Hippocampal formation (tissue), 2 donors: ENCODE measurements at regions not wholly inside any gene's neighbourhood (a gene's known extent, or its start where the extent isn't known, plus 50 kb on each side); places are given as distances from the start of the nearest gene placed in this dataset.

Experiments
- DNase-seq, 2 donors: peaks; one replicate each; lab custom pipeline; 2025; lab: John Stamatoyannopoulos, UW

GRCh38 chr3:168844894-168845482, 749.3 kb upstream of the GOLIM4 start:
- DNase-seq: no peak

- DNase-seq: no peak
Observed at GRCh38 chr3:168844472-168844871, 748.7 kb upstream of the GOLIM4 start.

DNA sequence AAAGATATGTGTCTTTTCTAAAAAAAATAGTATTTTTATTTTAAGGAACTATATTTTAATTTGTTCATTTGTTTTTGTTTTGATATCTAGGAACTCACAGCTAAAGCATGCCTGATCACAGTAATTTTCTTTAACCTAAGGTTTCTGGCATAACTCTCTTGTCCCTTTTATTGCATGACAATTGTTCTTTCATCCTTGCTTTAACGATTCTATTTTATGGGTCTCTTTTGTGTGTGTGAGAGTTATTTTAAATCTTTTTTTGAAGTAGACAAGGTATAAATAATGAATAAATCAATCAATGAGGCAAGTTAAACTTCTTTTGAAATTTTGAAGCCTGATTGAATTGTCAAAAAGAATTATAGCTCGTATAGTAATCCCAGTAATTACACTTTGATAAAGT, 747.8 kb upstream of the GOLIM4 start:
- no peak for DNase-seq

DNA sequence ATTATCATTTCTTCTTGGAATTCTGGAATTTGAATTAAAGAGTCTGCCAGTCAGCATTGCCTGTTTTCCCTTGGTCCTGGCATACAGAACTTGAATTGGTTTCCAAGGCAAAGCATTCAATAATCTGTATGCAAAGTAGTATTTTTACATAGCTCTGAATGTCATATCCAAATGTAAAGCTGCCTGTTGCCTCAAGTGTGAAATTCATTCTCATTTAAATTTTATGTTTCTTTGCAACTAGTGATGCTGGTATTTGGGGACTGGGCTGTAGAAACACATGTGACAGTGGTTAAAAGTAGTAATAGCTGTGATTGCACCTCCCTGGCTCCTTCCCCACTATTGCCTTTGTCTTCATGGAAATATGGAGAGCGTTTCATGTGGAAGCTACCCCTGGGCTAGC, 743.9 kb upstream of the GOLIM4 start:
- no peak for DNase-seq

DNA sequence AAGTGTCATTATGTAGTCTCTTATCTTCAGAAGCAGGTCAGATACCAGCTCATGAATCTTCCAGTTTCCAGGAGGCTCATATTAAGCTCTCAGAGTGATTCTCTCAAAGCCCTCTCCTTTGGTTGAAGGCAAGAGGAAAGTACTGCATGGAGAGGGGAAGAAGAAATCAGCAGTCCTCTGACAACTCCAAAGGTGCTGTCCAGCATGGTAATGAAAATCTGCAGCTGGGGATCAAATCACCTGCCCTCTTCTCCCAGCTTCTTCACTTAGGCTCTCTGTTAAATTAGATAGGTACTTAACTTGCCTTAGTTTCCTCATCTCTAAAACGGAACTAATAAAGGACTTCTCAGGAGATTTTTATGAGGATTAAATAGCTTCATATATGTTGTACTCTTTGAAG, 738.8 kb upstream of the GOLIM4 start:
- DNase-seq: no peak

GRCh38 chr3:168828943-168829342, 733.2 kb upstream of the GOLIM4 start:
- no peak for DNase-seq

- DNase-seq: no peak
Observed at GRCh38 chr3:168828536-168828935, 732.8 kb upstream of the GOLIM4 start.

- DNase-seq: no peak
Observed at GRCh38 chr3:168828014-168828413, 732.3 kb upstream of the GOLIM4 start.

- DNase-seq: no peak
Observed at GRCh38 chr3:168824107-168824506, 728.4 kb upstream of the GOLIM4 start.

GRCh38 chr3:168823466-168823865, 727.7 kb upstream of the GOLIM4 start:
- no peak for DNase-seq

DNA sequence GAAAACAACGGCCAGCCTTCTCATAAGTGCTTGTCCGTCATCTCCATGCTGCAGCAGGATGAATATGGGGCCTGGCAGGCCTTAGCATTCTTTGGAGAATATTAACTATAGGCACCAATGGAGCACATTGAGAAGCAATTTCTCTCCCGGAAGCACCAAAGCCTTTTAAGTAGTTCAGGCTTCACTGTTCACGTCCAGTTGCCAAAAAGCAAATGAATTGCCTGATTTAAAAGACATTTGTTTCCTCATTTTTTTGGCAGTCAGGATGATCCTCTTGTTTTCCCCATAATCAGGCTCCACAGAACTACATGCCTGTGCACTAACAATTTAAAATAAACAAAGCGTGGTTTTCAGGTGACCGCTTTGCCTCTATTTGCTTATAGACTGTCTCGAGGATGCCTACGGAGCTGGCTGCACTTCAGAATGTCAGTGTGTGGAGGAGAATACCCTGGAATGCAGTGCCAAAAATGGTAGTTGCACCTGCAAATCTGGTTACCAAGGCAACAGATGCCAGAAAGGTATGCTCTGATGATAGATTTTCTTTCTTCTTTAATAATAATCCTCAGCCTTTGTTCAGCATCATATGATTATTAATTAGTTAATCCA, 725.2 kb upstream of the GOLIM4 start:
- DNase-seq: no peak

GRCh38 chr3:168817177-168817576, 721.5 kb upstream of the GOLIM4 start:
- no peak for DNase-seq

GRCh38 chr3:168815946-168816345, 720.2 kb upstream of the GOLIM4 start:
- no peak for DNase-seq

- DNase-seq: no peak
Observed at GRCh38 chr3:168813225-168813802, 717.6 kb upstream of the GOLIM4 start.

DNA sequence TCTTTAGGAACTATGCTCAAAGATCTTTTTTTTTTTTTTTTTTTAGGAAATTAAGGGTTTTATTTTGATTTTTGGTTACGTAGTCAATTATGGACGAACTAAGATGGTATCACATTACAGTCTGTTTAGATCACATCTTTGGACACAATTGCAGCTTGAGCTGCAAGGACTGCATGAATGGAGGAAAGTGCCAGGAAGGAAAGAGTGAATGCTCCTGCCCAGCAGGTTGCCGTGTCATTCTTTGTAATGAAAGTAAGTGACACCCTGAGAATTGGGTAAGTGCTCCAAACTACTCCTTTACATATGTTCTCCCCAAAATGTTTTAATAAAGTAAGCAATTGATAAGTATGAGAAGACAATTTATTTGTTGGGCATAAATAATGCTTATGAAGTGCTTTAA, 716.5 kb upstream of the GOLIM4 start:
- no peak for DNase-seq

- no peak for DNase-seq
Observed at GRCh38 chr3:168808596-168808995, 712.9 kb upstream of the GOLIM4 start.

DNA sequence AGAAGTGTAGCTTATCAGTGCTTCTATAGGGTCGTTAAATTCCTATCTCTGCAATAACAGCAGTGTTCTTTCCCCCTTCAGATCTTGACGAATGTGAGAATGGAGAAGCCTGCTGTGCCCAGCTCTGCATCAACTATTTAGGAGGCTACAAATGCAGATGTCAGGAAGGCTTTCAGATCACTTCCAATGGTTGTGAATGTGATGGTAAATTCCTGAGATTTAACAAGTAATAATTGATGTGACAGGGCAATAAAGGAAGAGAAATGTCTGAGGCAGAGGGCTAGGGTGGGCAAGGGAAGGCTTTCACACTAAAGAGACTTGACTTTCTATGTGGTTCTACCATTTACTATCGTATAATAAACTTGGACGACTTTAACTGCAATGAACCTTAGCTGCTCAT, 711.7 kb upstream of the GOLIM4 start:
- no peak for DNase-seq

DNA sequence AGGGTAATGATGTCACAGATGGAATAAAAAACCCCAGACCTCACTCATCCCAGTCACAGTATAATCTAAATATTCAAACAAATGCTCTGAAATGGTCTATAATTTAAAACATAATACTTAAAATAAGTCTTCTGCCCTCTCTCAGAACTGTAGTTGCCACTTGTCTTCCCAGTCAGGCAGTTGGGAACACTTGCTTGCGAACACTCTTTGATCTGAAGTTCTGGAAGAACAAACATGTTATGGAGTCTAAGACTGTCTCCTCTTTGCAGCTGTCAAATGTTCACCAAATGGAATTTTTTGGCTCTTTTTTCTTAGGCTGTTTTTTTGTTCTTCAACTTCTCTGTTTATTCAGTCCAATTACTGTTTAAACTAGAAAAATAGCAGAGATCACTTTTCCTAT, 711.1 kb upstream of the GOLIM4 start:
- DNase-seq: no peak

- no peak for DNase-seq
Observed at GRCh38 chr3:168803536-168803935, 707.8 kb upstream of the GOLIM4 start.

DNA sequence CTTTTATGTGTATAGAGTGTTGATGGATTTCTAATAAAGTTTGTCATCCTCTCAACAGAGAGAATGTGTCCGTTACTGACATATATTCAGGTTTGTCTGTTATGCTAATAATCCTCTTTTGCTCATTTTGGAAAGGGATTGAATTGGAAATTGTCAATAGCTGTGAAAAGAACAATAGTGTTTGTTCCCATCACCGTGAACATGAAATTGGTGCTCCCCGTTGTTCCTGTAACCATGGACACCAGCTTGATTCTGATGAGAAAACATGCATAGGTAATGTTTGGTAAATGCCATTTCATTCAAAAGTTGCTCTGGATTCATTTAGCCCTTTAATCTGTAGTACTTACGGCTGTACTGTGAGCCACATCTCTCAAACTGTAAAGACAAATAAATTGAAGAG, 707.0 kb upstream of the GOLIM4 start:
- no peak for DNase-seq

- DNase-seq: no peak
Observed at GRCh38 chr3:168801794-168802193, 706.1 kb upstream of the GOLIM4 start.

GRCh38 chr3:168796339-168796738, 700.6 kb upstream of the GOLIM4 start:
- DNase-seq: no peak

DNA sequence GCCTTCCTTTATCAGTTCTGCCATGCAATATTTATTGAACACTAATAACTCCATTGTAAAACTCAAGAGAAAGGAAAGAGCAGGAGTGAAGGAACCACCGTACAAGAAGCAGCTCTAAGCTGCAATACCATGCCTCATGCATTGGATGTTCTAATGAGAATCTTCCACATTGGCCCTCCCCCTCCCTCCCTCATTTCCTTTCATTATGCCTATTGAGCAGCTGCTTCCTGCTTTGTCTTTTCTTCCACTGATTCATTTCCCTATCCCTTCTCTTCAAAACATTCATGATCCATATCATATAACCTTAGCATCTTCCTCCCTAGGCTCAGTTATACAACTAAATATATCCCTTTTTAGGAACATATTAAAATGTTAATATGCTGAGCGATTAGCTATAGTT, 698.7 kb upstream of the GOLIM4 start:
- DNase-seq: no peak

DNA sequence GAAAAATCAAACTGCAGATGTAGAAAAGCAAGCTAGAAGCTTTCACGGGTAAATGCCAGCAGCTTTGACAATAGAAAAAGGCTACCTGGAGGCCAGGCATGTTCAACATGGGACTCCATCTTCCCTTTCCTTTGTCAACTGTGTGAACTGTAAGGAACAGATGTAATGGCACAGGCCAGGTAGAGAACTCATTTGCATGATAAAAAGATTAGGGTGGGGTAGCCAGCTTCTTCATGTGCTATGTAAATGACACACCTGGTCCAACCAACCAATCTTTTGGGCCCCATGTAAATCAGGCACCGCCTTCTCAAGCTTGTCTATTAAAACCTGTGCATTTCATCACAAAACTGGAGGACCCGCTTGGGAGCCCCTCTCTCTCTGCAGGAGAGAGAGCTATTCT, 686.5 kb upstream of the GOLIM4 start:
- DNase-seq: no peak
